K562 (cell line): ENCODE measurements at regions not wholly inside any gene's neighbourhood (a gene's known extent, or its start where the extent isn't known, plus 50 kb on each side); places are given as distances from the start of the nearest gene placed in this dataset.
"Not testable (repeated sequence)": the region's sequence is repeated elsewhere in the genome, so short reads cannot be mapped to it uniquely, and the experiment has no call there.

Source experiments
- ATAC-seq: fragments of 200-7000 bp; cut with Tn5 transposase; 3 replicates; pipeline ENCODE4 v1.9.1; 2020; ENCODE audit warnings: moderate library complexity
- BruUV-seq: library from RNA; stranded (reverse); fragments of 400-500 nt; replicated peaks from 2 replicates; lab custom pipeline; 2021; lab: Mats Ljungman, UMichigan
- CTCF ChIA-PET: fragments of 300-600 bp; formaldehyde crosslinking; extraction: SDS; loops from one replicate; lab custom pipeline; 2021; ENCODE audit warnings: low intra/inter-chr PET ratio; lab: Yijun Ruan, JAX
- POLR2A ChIA-PET: fragments of 300-600, 350-650 bp; sonication (Branson Sonifier 250); formaldehyde crosslinking; extraction: SDS; loops from one replicate; lab custom pipeline; 2021; ENCODE audit warnings: antibody characterized with exemption, inconsistent platforms; lab: Yijun Ruan, JAX
- DNase-seq, 4 experiments: peaks; one replicate each; pipeline versions ENCODE4 v3.0.0 to v3.0.0-alpha.2; 2011 to 2018; ENCODE audit warnings: low spot score in 3 of 4, mixed read lengths in 3 of 4; ENCODE audit errors: extremely low read depth in 1 of 4
- FAIRE-seq: peaks from 2 replicates; lab custom pipeline; 2011; peaks lifted over from hg19 to GRCh38; lab: Jason Lieb, UNC
- H2AFZ ChIP-seq: 2 replicates; pipeline ENCODE4 v1.6.0; 2011; ENCODE audit warnings: low read depth, low read length, control low read depth, inconsistent platforms
- H3K27ac ChIP-seq: fragments of 200-600 bp; 3 replicates; pipeline ENCODE4 v1.8.0; 2011; ENCODE audit warnings: low read depth, mild to moderate bottlenecking, control low read depth, inconsistent platforms, low read length, moderate library complexity, mixed read lengths; ENCODE audit errors: extremely low read depth
- H3K27me3 ChIP-seq, 2 experiments: fragments of 300-600 bp in 1 of 2; 2 replicates in 1 of 2; 3 replicates in 1 of 2; pipeline versions ENCODE4 v1.6.0 to v1.8.0; 2011; ENCODE audit warnings: inconsistent platforms in 2 of 2, low read length in 2 of 2, mild to moderate bottlenecking in 1 of 2, mixed read lengths in 1 of 2, moderate library complexity in 1 of 2; ENCODE audit not compliant: control insufficient read depth in 2 of 2, insufficient read depth in 2 of 2
- H3K36me3 ChIP-seq: fragments of 300-600 bp; 3 replicates; pipeline ENCODE4 v1.8.0; 2011; ENCODE audit warnings: mild to moderate bottlenecking, low read length, inconsistent platforms; ENCODE audit not compliant: control insufficient read depth, insufficient read depth
- H3K4me1 ChIP-seq, 2 experiments: fragments of 200-600 bp in 1 of 2; replicated peaks in 1 of 2; 2 replicates in 1 of 2; 3 replicates in 1 of 2; pipeline versions ENCODE4 v1.5.1 to v1.8.0; 2011; ENCODE audit warnings: inconsistent platforms in 2 of 2, low read length in 2 of 2, mild to moderate bottlenecking in 1 of 2, mixed read lengths in 1 of 2, moderate library complexity in 1 of 2; ENCODE audit not compliant: control insufficient read depth in 2 of 2, insufficient read depth in 2 of 2
- H3K4me2 ChIP-seq: 2 replicates; pipeline ENCODE4 v1.6.1; 2011; ENCODE audit warnings: low read length, control low read depth, inconsistent platforms, mixed read lengths; ENCODE audit not compliant: insufficient read depth
- H3K4me3 ChIP-seq: fragments of 200-600 bp; sonication (generic), shearing (Covaris generic); 2 replicates; pipeline ENCODE4 v1.5.1; 2016; ENCODE audit warnings: control low read depth, inconsistent platforms
- H3K79me2 ChIP-seq: fragments of 200-600 bp; 3 replicates; pipeline ENCODE4 v1.8.0; 2011; ENCODE audit warnings: low read length, inconsistent platforms; ENCODE audit not compliant: control insufficient read depth, insufficient read depth
- H3K9ac ChIP-seq, 2 experiments: 2 replicates each; pipeline versions ENCODE4 v1.6.0 to v1.6.1; 2011; ENCODE audit warnings: low read depth in 2 of 2, low read length in 2 of 2, control low read depth in 1 of 2, inconsistent platforms in 1 of 2, mild to moderate bottlenecking in 1 of 2, mixed read lengths in 1 of 2; ENCODE audit not compliant: insufficient read depth in 1 of 2
- H3K9me1 ChIP-seq: one replicate; pipeline ENCODE4 v1.6.0; 2011; ENCODE audit warnings: inconsistent platforms, mild to moderate bottlenecking, low read length, moderate library complexity; ENCODE audit not compliant: control insufficient read depth, insufficient read depth
- H3K9me3 ChIP-seq: replicated peaks from 2 replicates; pipeline ENCODE4 v1.5.1; 2011; ENCODE audit warnings: low read depth, low read length, inconsistent platforms; ENCODE audit not compliant: control insufficient read depth, insufficient read depth
- H4K20me1 ChIP-seq: replicated peaks from 2 replicates; pipeline ENCODE4 v1.6.1; 2011; ENCODE audit warnings: low read length, inconsistent platforms, mixed read lengths; ENCODE audit not compliant: control insufficient read depth, insufficient read depth
- CXXC5 ChIP-seq: fragments of 250-450 bp; sonication (Bioruptor Pico); IDR thresholded peaks from 2 replicates; pipeline ENCODE4 v1.8.0; 2022; ENCODE audit warnings: inconsistent platforms, mild to moderate bottlenecking, moderate library complexity
- EGR1 ChIP-seq: fragments of 450-650 bp; conservative IDR thresholded peaks from 2 replicates; pipeline ENCODE4 v1.6.1; 2017; ENCODE audit warnings: mild to moderate bottlenecking
- FOXA3 ChIP-seq, 2 experiments: fragments of 450-650 bp in 1 of 2; sonication (generic) in 1 of 2; formaldehyde crosslinking; IDR thresholded peaks in 1 of 2; conservative IDR thresholded peaks in 1 of 2; 2 replicates each; pipeline versions ENCODE4 v1.4.0 to v1.8.0; 2020 to 2022; ENCODE audit warnings: mild to moderate bottlenecking in 2 of 2, missing genetic modification reagents in 1 of 2
- FOXK2 ChIP-seq, 2 experiments: fragments of 450-650 bp; IDR thresholded peaks in 1 of 2; conservative IDR thresholded peaks in 1 of 2; 2 replicates each; pipeline ENCODE4 v1.6.1; 2016; ENCODE audit warnings: low read depth in 2 of 2, mild to moderate bottlenecking in 1 of 2
- TFAP4 ChIP-seq: sonication (generic); formaldehyde crosslinking; IDR thresholded peaks from 2 replicates; pipeline ENCODE4 v1.8.0; 2022; ENCODE audit warnings: missing genetic modification reagents, mild to moderate bottlenecking, moderate library complexity, borderline replicate concordance
- WGBS: fragments of 100-300 bp; shearing (Covaris generic); methylation state at CpG from one replicate; pipeline ENCODE4 v1.1.6; 2016; ENCODE audit warnings: low coverage, mixed read lengths; ENCODE audit not compliant: insufficient coverage; ENCODE audit errors: missing lambda C conversion rate; 5-methylcytosine and 5-hydroxymethylcytosine counted together
- in situ Hi-C: fragments of 300-500 bp; cut with MboI; formaldehyde crosslinking; loops from 4 replicates; pipeline ENCODE4 v1.15.0; 2018; ENCODE audit warnings: inconsistent platforms, mixed read lengths
- intact Hi-C: fragments of 100-400 bp; cut with micrococcal nuclease; formaldehyde crosslinking; loops from 2 replicates; pipeline ENCODE4 v1.14.2; 2022
- TF ChIP-seq, protein P1 (sequence below), 2 experiments: fragments of 450-650 bp; conservative IDR thresholded peaks; 2 replicates each; pipeline ENCODE4 v1.6.1; 2017; ENCODE audit warnings: mild to moderate bottlenecking in 2 of 2, moderate library complexity in 2 of 2
- TF ChIP-seq, protein P2 (sequence below): sonication (generic); formaldehyde crosslinking; IDR thresholded peaks from 2 replicates; pipeline ENCODE4 v1.9.0; 2022; ENCODE audit warnings: mild to moderate bottlenecking, missing genetic modification reagents

GRCh38 chr7:13765853-13766252 lies 223.6 kb downstream of the ETV1 start:
- BruUV-seq, POLR2A ChIA-PET, H3K9me1 ChIP-seq, DNase-seq, H3K79me2 ChIP-seq, ATAC-seq, H3K9ac ChIP-seq, CTCF ChIA-PET, H2AFZ ChIP-seq, H4K20me1 ChIP-seq, H3K36me3 ChIP-seq, H3K4me1 ChIP-seq, H3K9me3 ChIP-seq, H3K27me3 ChIP-seq, intact Hi-C loops, H3K4me3 ChIP-seq, H3K27ac ChIP-seq, in situ Hi-C loops: not testable (repeated sequence)
- 1% methylated on average over 8 of the region's 16 CpGs for WGBS
- FAIRE-seq, result peak; percentile 99
- peak; percentile 60 to 65; a peak in 2 of 4 replicates for TF ChIP-seq FOXA3 (CRISPR knock-in tag; conservative IDR thresholded peaks at IDR 0.05 in 1 of 2, IDR thresholded peaks at IDR 0.05 in 1 of 2)
- TF ChIP-seq TFAP4, result peak; percentile 66; the same call in 1 of the 2 replicates
- TF ChIP-seq EGR1, result peak; percentile 60
- peak; percentile 60 for TF ChIP-seq CXXC5 (CRISPR knock-in tag)
- TF ChIP-seq, protein P1, sequence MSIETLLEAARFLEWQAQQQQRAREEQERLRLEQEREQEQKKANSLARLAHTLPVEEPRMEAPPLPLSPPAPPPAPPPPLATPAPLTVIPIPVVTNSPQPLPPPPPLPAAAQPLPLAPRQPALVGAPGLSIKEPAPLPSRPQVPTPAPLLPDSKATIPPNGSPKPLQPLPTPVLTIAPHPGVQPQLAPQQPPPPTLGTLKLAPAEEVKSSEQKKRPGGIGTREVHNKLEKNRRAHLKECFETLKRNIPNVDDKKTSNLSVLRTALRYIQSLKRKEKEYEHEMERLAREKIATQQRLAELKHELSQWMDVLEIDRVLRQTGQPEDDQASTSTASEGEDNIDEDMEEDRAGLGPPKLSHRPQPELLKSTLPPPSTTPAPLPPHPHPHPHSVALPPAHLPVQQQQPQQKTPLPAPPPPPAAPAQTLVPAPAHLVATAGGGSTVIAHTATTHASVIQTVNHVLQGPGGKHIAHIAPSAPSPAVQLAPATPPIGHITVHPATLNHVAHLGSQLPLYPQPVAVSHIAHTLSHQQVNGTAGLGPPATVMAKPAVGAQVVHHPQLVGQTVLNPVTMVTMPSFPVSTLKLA (conservative IDR thresholded peaks at IDR 0.05), result 0 out of 4 replicates have a peak, but pooled peaks of 1 of the 2 experiments have one; percentile 30
- TF ChIP-seq FOXK2 (conservative IDR thresholded peaks at IDR 0.05 in 1 of 2, IDR thresholded peaks at IDR 0.05 in 1 of 2; ENCODE audit: low read depth in 2 of 2), result 0 out of 4 replicates have a peak, but pooled peaks of 1 of the 2 experiments have one; percentile 15
- TF ChIP-seq, protein P2, sequence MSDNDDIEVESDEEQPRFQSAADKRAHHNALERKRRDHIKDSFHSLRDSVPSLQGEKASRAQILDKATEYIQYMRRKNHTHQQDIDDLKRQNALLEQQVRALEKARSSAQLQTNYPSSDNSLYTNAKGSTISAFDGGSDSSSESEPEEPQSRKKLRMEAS (CRISPR knock-in tag), result peak; percentile 15; the same call in 1 of the 2 replicates
- H3K4me2 ChIP-seq, result peak overlapping the region; percentile 11; the same call in 1 of the 2 replicates
